Gastroesophageal sphincter (tissue), 3 donors: ENCODE measurements at regions not wholly inside any gene's neighbourhood (a gene's known extent, or its start where the extent isn't known, plus 50 kb on each side); places are given as distances from the start of the nearest gene placed in this dataset.

ENCODE experiments used
- EP300 ChIP-seq: sonication (generic); formaldehyde crosslinking; IDR thresholded peaks from one replicate; pipeline ENCODE4 v1.6.1; 2017; ENCODE audit warnings: antibody characterized with exemption, mild to moderate bottlenecking
- POLR2AphosphoS5 ChIP-seq: sonication (generic); formaldehyde crosslinking; IDR thresholded peaks from one replicate; pipeline ENCODE4 v1.6.1; 2017; ENCODE audit warnings: antibody characterized with exemption
- TF ChIP-seq, protein P1 (sequence below), 4 experiments: fragments of 200-600 bp in 2 of 4; fragments of 450-650 bp in 2 of 4; sonication (generic) in 1 of 4; IDR thresholded peaks; one replicate each; pipeline ENCODE4 v1.5.1; 2017 to 2019; ENCODE audit warnings: antibody characterized with exemption in 4 of 4, mild to moderate bottlenecking in 2 of 4, moderate library complexity in 2 of 4

- TF ChIP-seq, protein P1, sequence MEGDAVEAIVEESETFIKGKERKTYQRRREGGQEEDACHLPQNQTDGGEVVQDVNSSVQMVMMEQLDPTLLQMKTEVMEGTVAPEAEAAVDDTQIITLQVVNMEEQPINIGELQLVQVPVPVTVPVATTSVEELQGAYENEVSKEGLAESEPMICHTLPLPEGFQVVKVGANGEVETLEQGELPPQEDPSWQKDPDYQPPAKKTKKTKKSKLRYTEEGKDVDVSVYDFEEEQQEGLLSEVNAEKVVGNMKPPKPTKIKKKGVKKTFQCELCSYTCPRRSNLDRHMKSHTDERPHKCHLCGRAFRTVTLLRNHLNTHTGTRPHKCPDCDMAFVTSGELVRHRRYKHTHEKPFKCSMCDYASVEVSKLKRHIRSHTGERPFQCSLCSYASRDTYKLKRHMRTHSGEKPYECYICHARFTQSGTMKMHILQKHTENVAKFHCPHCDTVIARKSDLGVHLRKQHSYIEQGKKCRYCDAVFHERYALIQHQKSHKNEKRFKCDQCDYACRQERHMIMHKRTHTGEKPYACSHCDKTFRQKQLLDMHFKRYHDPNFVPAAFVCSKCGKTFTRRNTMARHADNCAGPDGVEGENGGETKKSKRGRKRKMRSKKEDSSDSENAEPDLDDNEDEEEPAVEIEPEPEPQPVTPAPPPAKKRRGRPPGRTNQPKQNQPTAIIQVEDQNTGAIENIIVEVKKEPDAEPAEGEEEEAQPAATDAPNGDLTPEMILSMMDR (IDR thresholded peaks at IDR 0.05) = no peak
- TF ChIP-seq EP300 = no peak
- no peak for TF ChIP-seq POLR2AphosphoS5
These were observed 1002.7 kb downstream of the STPG2 start for GRCh38 chr4:97140545-97140944.
